CMK (cell line): ENCODE measurements at regions not wholly inside any gene's neighbourhood (a gene's known extent, or its start where the extent isn't known, plus 50 kb on each side); places are given as distances from the start of the nearest gene placed in this dataset.
"Not testable (repeated sequence)": the region's sequence is repeated elsewhere in the genome, so short reads cannot be mapped to it uniquely, and the experiment has no call there.

Experiments used
- DNase-seq: peaks from one replicate; pipeline ENCODE4 v3.0.0-alpha.2; 2010; ENCODE audit warnings: low read depth

- peak; percentile 15 for DNase-seq
Observed at GRCh38 chr2:33765122-33765521, 166.0 kb upstream of the FAM98A start.

GRCh38 chr2:33764551-33764950 lies 165.5 kb upstream of the FAM98A start:
- DNase-seq, result no peak

GRCh38 chr2:33763671-33764310 lies 164.7 kb upstream of the FAM98A start:
- no peak for DNase-seq

- DNase-seq, result no peak
Observed at GRCh38 chr2:33762636-33763035, 163.5 kb upstream of the FAM98A start.

GRCh38 chr2:33746208-33746800 lies 147.2 kb upstream of the FAM98A start:
- DNase-seq, result no peak

GRCh38 chr2:33735096-33735495 lies 136.0 kb upstream of the FAM98A start:
- DNase-seq, result no peak

- no peak for DNase-seq
Observed at GRCh38 chr2:33730804-33731203, 131.7 kb upstream of the FAM98A start.

- no peak for DNase-seq
Observed at GRCh38 chr2:33730193-33730592, 131.1 kb upstream of the FAM98A start.

- no peak for DNase-seq
Observed at GRCh38 chr2:33729353-33729752, 130.3 kb upstream of the FAM98A start.

GRCh38 chr2:33728106-33728505 lies 129.0 kb upstream of the FAM98A start:
- DNase-seq, result no peak

- no peak for DNase-seq
Observed at GRCh38 chr2:33727361-33728032, 128.4 kb upstream of the FAM98A start.

- no peak for DNase-seq
Observed at GRCh38 chr2:33726415-33726814, 127.3 kb upstream of the FAM98A start.

- no peak for DNase-seq
Observed at GRCh38 chr2:33723329-33723728, 124.2 kb upstream of the FAM98A start.

- DNase-seq, result no peak
Observed at GRCh38 chr2:33719067-33719466, 120.0 kb upstream of the FAM98A start.

- DNase-seq, result no peak
Observed at GRCh38 chr2:33712674-33713073, 113.6 kb upstream of the FAM98A start.

GRCh38 chr2:33709951-33710350 lies 110.9 kb upstream of the FAM98A start:
- DNase-seq, result no peak

GRCh38 chr2:33707312-33707711 lies 108.2 kb upstream of the FAM98A start:
- DNase-seq, result no peak

- DNase-seq, result no peak
Observed at GRCh38 chr2:33706410-33706809, 107.3 kb upstream of the FAM98A start.

GRCh38 chr2:33704406-33704855 lies 105.3 kb upstream of the FAM98A start:
- DNase-seq, result no peak

- no peak for DNase-seq
Observed at GRCh38 chr2:33696234-33696633, 97.1 kb upstream of the FAM98A start.

- DNase-seq, result no peak
Observed at GRCh38 chr2:33694904-33695303, 95.8 kb upstream of the FAM98A start.

- not testable (repeated sequence) for DNase-seq
Observed at GRCh38 chr2:33690686-33691085, 91.6 kb upstream of the FAM98A start.

- DNase-seq, result no peak
Observed at GRCh38 chr2:33681364-33681757, 82.3 kb upstream of the FAM98A start.
